NCI-H1417 (cell line): ENCODE measurements at regions not wholly inside any gene's neighbourhood (a gene's known extent, or its start where the extent isn't known, plus 50 kb on each side); places are given as distances from the start of the nearest gene placed in this dataset.

ENCODE experiments used
- DNase-seq, 3 experiments: peaks; one replicate each; lab custom pipeline; 2025; lab: John Stamatoyannopoulos, UW

GRCh38 chrX:122771933-122772332, 412.1 kb upstream of the GRIA3 start:
- DNase-seq = no peak

GRCh38 chrX:122777766-122778165, 406.3 kb upstream of the GRIA3 start:
- DNase-seq = no peak

GRCh38 chrX:122783918-122784317, 400.2 kb upstream of the GRIA3 start:
- no peak for DNase-seq

- no peak for DNase-seq
These were observed 396.8 kb upstream of the GRIA3 start for GRCh38 chrX:122787231-122787630.

GRCh38 chrX:122788216-122788615, 395.9 kb upstream of the GRIA3 start:
- no peak for DNase-seq

GRCh38 chrX:122790376-122791095, 393.5 kb upstream of the GRIA3 start:
- no peak for DNase-seq

GRCh38 chrX:122813876-122814275, 370.2 kb upstream of the GRIA3 start:
- DNase-seq = no peak

GRCh38 chrX:122816288-122816687, 367.8 kb upstream of the GRIA3 start:
- no peak for DNase-seq

GRCh38 chrX:122817321-122817955, 366.6 kb upstream of the GRIA3 start:
- no peak for DNase-seq

- DNase-seq = no peak
These were observed 366.0 kb upstream of the GRIA3 start for GRCh38 chrX:122818068-122818467.

GRCh38 chrX:122833230-122833629, 350.8 kb upstream of the GRIA3 start:
- DNase-seq = no peak

- no peak for DNase-seq
These were observed 348.2 kb upstream of the GRIA3 start for GRCh38 chrX:122835886-122836285.

- DNase-seq = no peak
These were observed 333.8 kb upstream of the GRIA3 start for GRCh38 chrX:122850326-122850725.

GRCh38 chrX:122856205-122856604, 327.9 kb upstream of the GRIA3 start:
- DNase-seq = no peak

GRCh38 chrX:122857734-122858133, 326.3 kb upstream of the GRIA3 start:
- DNase-seq = no peak

- DNase-seq = peak in 1 of 3 experiments; percentile 4
These were observed 321.0 kb upstream of the GRIA3 start for GRCh38 chrX:122863067-122863466.

GRCh38 chrX:122866532-122866931, 317.5 kb upstream of the GRIA3 start:
- DNase-seq = no peak

GRCh38 chrX:122868631-122869030, 315.4 kb upstream of the GRIA3 start:
- no peak for DNase-seq

- DNase-seq = no peak
These were observed 314.9 kb upstream of the GRIA3 start for GRCh38 chrX:122869171-122869570.

GRCh38 chrX:122878269-122878668, 305.8 kb upstream of the GRIA3 start:
- DNase-seq = no peak

- DNase-seq = no peak
These were observed 303.1 kb upstream of the GRIA3 start for GRCh38 chrX:122880952-122881351.

GRCh38 chrX:122890729-122891128, 293.3 kb upstream of the GRIA3 start:
- DNase-seq = no peak

- DNase-seq = no peak
These were observed 277.4 kb upstream of the GRIA3 start for GRCh38 chrX:122906726-122907125.

GRCh38 chrX:122907375-122907774, 276.7 kb upstream of the GRIA3 start:
- no peak for DNase-seq
